ENCODE measurements at regions not wholly inside any gene's neighbourhood (a gene's known extent, or its start where the extent isn't known, plus 50 kb on each side); places are given as distances from the start of the nearest gene placed in this dataset.
A peak's percentile ranks its signal among the peaks of the same experiment; 100 is the strongest.
"Not testable (repeated sequence)": the region's sequence is repeated elsewhere in the genome, so short reads cannot be mapped to it uniquely, and the experiment has no call there.

GRCh38 chr21:25531538-25532250, 75.6 kb downstream of the MRPL39 start:
- H3K27ac Mint-ChIP-seq; H3K27me3 Mint-ChIP-seq; DNase-seq (ENCODE audit: low spot score in 2 of 2); H3K36me3 Mint-ChIP-seq; ATAC-seq (ENCODE audit: low read depth); H3K9me3 Mint-ChIP-seq; H3K4me3 Mint-ChIP-seq; H3K4me1 Mint-ChIP-seq: not testable (repeated sequence)

GRCh38 chr21:25528515-25528914, 78.8 kb downstream of the MRPL39 start:
- H3K36me3 Mint-ChIP-seq = no peaks in the 10 kb centered on the region
- H3K9me3 Mint-ChIP-seq = no peaks in the 10 kb centered on the region
- no peak overlapping the region for H3K4me3 Mint-ChIP-seq
- ATAC-seq (ENCODE audit: low read depth) (no peak), DNase-seq (ENCODE audit: low spot score in 2 of 2) (no peak)
- H3K4me1 Mint-ChIP-seq = no peaks in the 10 kb centered on the region
- no peaks in the 10 kb centered on the region for H3K27me3 Mint-ChIP-seq
- no peak overlapping the region for H3K27ac Mint-ChIP-seq

GRCh38 chr21:25518491-25518911, 88.8 kb downstream of the MRPL39 start:
- DNase-seq (ENCODE audit: low spot score in 2 of 2) (no peak), ATAC-seq (ENCODE audit: low read depth) (no peak)
- Mint-ChIP-seq H3K27ac (no peak overlapping the region), H3K36me3 (peaks cover 4% of the 10 kb centered on the region), H3K9me3 (no peaks in the 10 kb centered on the region), H3K4me1 (no peaks in the 10 kb centered on the region), H3K4me3 (no peak overlapping the region), H3K27me3 (no peaks in the 10 kb centered on the region)

GRCh38 chr21:25515484-25516405, 91.5 kb downstream of the MRPL39 start:
- Mint-ChIP-seq H3K27ac (no peak overlapping the region), H3K4me1 (peaks cover 7% of the 10 kb centered on the region), H3K27me3 (no peaks in the 10 kb centered on the region), H3K36me3 (no peaks in the 10 kb centered on the region), H3K9me3 (no peaks in the 10 kb centered on the region), H3K4me3 (no peak overlapping the region)
- DNase-seq (ENCODE audit: low spot score in 2 of 2) (no peak), ATAC-seq (ENCODE audit: low read depth) (no peak)

- H3K27ac Mint-ChIP-seq = no peak overlapping the region
- H3K36me3 Mint-ChIP-seq = no peaks in the 10 kb centered on the region
- no peaks in the 10 kb centered on the region for H3K9me3 Mint-ChIP-seq
- no peak overlapping the region for H3K4me3 Mint-ChIP-seq
- H3K4me1 Mint-ChIP-seq = peaks cover 8% of the 10 kb centered on the region
- DNase-seq (ENCODE audit: low spot score in 2 of 2) = no peak
- ATAC-seq (ENCODE audit: low read depth) = no peak
- H3K27me3 Mint-ChIP-seq = no peaks in the 10 kb centered on the region
Measured at GRCh38 chr21:25513810-25514209, 93.5 kb downstream of the MRPL39 start.

- H3K27ac Mint-ChIP-seq = peak overlapping the region; percentile 37
- no peak overlapping the region for H3K4me3 Mint-ChIP-seq
- ATAC-seq (ENCODE audit: low read depth) (no peak), DNase-seq (ENCODE audit: low spot score in 2 of 2) (no peak)
- no peaks in the 10 kb centered on the region for H3K36me3 Mint-ChIP-seq
- H3K4me1 Mint-ChIP-seq = peaks cover 14% of the 10 kb centered on the region
- no peaks in the 10 kb centered on the region for H3K9me3 Mint-ChIP-seq
- no peaks in the 10 kb centered on the region for H3K27me3 Mint-ChIP-seq
Measured at GRCh38 chr21:25512095-25513081, 94.9 kb downstream of the MRPL39 start.

GRCh38 chr21:25509862-25510261, 97.4 kb downstream of the MRPL39 start:
- no peak for DNase-seq (ENCODE audit: low spot score in 2 of 2)
- Mint-ChIP-seq H3K4me1 (peaks cover 18% of the 10 kb centered on the region), H3K9me3 (no peaks in the 10 kb centered on the region), H3K27ac (no peak overlapping the region), H3K27me3 (no peaks in the 10 kb centered on the region), H3K36me3 (no peaks in the 10 kb centered on the region), H3K4me3 (no peak overlapping the region)
- ATAC-seq (ENCODE audit: low read depth) = peak; percentile 82

- Mint-ChIP-seq H3K27ac (no peak overlapping the region), H3K9me3 (peaks cover 4% of the 10 kb centered on the region), H3K4me1 (peaks cover 20% of the 10 kb centered on the region), H3K4me3 (no peak overlapping the region), H3K27me3 (no peaks in the 10 kb centered on the region), H3K36me3 (no peaks in the 10 kb centered on the region)
- ATAC-seq (ENCODE audit: low read depth) (no peak), DNase-seq (ENCODE audit: low spot score in 2 of 2) (no peak)
Measured at GRCh38 chr21:25508364-25508763, 98.9 kb downstream of the MRPL39 start.

GRCh38 chr21:25507522-25507921, 99.8 kb downstream of the MRPL39 start:
- Mint-ChIP-seq H3K27ac (no peak overlapping the region), H3K27me3 (no peaks in the 10 kb centered on the region), H3K4me3 (no peak overlapping the region), H3K9me3 (peaks cover 5% of the 10 kb centered on the region), H3K36me3 (no peaks in the 10 kb centered on the region), H3K4me1 (peaks cover 20% of the 10 kb centered on the region)
- DNase-seq (ENCODE audit: low spot score in 2 of 2) (no peak), ATAC-seq (ENCODE audit: low read depth) (peak; percentile 54)

- Mint-ChIP-seq H3K4me1 (peaks cover 19% of the 10 kb centered on the region), H3K4me3 (no peak overlapping the region), H3K9me3 (peaks cover 5% of the 10 kb centered on the region), H3K27ac (no peak overlapping the region), H3K27me3 (no peaks in the 10 kb centered on the region), H3K36me3 (no peaks in the 10 kb centered on the region)
- DNase-seq (ENCODE audit: low spot score in 2 of 2) (no peak), ATAC-seq (ENCODE audit: low read depth) (no peak)
Measured at GRCh38 chr21:25506887-25507286, 100.4 kb downstream of the MRPL39 start.

- H3K27me3 Mint-ChIP-seq = no peaks in the 10 kb centered on the region
- DNase-seq (ENCODE audit: low spot score in 2 of 2) = no peak
- H3K36me3 Mint-ChIP-seq = no peaks in the 10 kb centered on the region
- no peak for ATAC-seq (ENCODE audit: low read depth)
- H3K9me3 Mint-ChIP-seq = peaks cover 5% of the 10 kb centered on the region
- H3K4me3 Mint-ChIP-seq = no peak overlapping the region
- no peak overlapping the region for H3K27ac Mint-ChIP-seq
- peaks cover 20% of the 10 kb centered on the region for H3K4me1 Mint-ChIP-seq
Measured at GRCh38 chr21:25506261-25506660, 101.0 kb downstream of the MRPL39 start.

- Mint-ChIP-seq H3K4me3 (no peak overlapping the region), H3K27me3 (no peaks in the 10 kb centered on the region), H3K9me3 (peaks cover 7% of the 10 kb centered on the region), H3K27ac (no peak overlapping the region), H3K36me3 (no peaks in the 10 kb centered on the region), H3K4me1 (peaks cover 16% of the 10 kb centered on the region)
- ATAC-seq (ENCODE audit: low read depth) = no peak
- no peak for DNase-seq (ENCODE audit: low spot score in 2 of 2)
Measured at GRCh38 chr21:25503981-25504380, 103.3 kb downstream of the MRPL39 start.

- DNase-seq (ENCODE audit: low spot score in 2 of 2) = no peak
- Mint-ChIP-seq H3K27me3 (no peaks in the 10 kb centered on the region), H3K4me3 (no peak overlapping the region), H3K4me1 (peaks cover 11% of the 10 kb centered on the region), H3K27ac (peak overlapping the region; percentile 68), H3K36me3 (peaks cover 2% of the 10 kb centered on the region), H3K9me3 (peaks cover 7% of the 10 kb centered on the region)
- ATAC-seq (ENCODE audit: low read depth) = peak; percentile 70
Measured at GRCh38 chr21:25501996-25502665, 105.2 kb downstream of the MRPL39 start.

Data from memory B cell (primary cell).